Transverse colon (tissue), 4 donors: ENCODE measurements at regions not wholly inside any gene's neighbourhood (a gene's known extent, or its start where the extent isn't known, plus 50 kb on each side); places are given as distances from the start of the nearest gene placed in this dataset.
A peak's percentile ranks its signal among the peaks of the same experiment; 100 is the strongest.
"Not testable (repeated sequence)": the region's sequence is repeated elsewhere in the genome, so short reads cannot be mapped to it uniquely, and the experiment has no call there.

Source experiments
- DNase-seq: peaks from one replicate; pipeline ENCODE4 v3.0.0-alpha.2; 2019
- H3K27ac ChIP-seq, 4 donors: fragments of 200-600 bp; sonication (generic); 2 replicates each; pipeline ENCODE4 v1.5.1; 2016 to 2018; ENCODE audit warnings: inconsistent platforms in 4 of 4
- H3K27me3 ChIP-seq: fragments of 200-600 bp; sonication (generic); 2 replicates; pipeline ENCODE4 v1.5.1; 2017; ENCODE audit warnings: inconsistent platforms
- H3K36me3 ChIP-seq, 4 donors: fragments of 200-600 bp; sonication (generic); 2 replicates each; pipeline ENCODE4 v1.5.1; 2017 to 2019; ENCODE audit warnings: inconsistent platforms in 4 of 4
- H3K4me1 ChIP-seq, 4 donors: fragments of 200-600 bp; sonication (generic); 2 replicates each; pipeline ENCODE4 v1.5.1; 2017 to 2020; ENCODE audit warnings: inconsistent platforms in 4 of 4
- H3K4me3 ChIP-seq, 4 donors: fragments of 200-600 bp; sonication (generic); 1 replicate in 1 of 4; 2 replicates in 3 of 4; pipeline versions ENCODE4 v1.5.1 to v1.6.1; 2017 to 2019; ENCODE audit warnings: inconsistent platforms in 4 of 4
- H3K9me3 ChIP-seq, 2 donors: fragments of 200-600 bp; sonication (generic); 2 replicates each; pipeline ENCODE4 v1.5.1; 2017 to 2019; ENCODE audit warnings: inconsistent platforms in 2 of 2
- EP300 ChIP-seq: sonication (generic); formaldehyde crosslinking; IDR thresholded peaks from one replicate; pipeline ENCODE4 v1.6.1; 2017; ENCODE audit warnings: antibody characterized with exemption, low read depth
- POLR2A ChIP-seq: fragments of 450-650 bp; IDR thresholded peaks from one replicate; pipeline ENCODE4 v1.6.1; 2016; ENCODE audit warnings: antibody characterized with exemption, mild to moderate bottlenecking, moderate library complexity
- POLR2AphosphoS5 ChIP-seq, 3 donors: sonication (generic); formaldehyde crosslinking; IDR thresholded peaks; one replicate each; pipeline ENCODE4 v1.6.1; 2016; ENCODE audit warnings: antibody characterized with exemption in 3 of 3
- WGBS, 2 donors: methylation state at CpG; one replicate each; pipeline ENCODE4 v1.1.5; 2018; ENCODE audit warnings: low coverage in 1 of 2; 5-methylcytosine and 5-hydroxymethylcytosine counted together
- in situ Hi-C, 4 donors: fragments of 200-750 bp; cut with MboI; loops; one replicate each; pipeline versions ENCODE4 v1.15.0 to v1.15.1; 2017; ENCODE audit warnings: low sequenced_read_pairs in 3 of 4, low pct_ligation_motif_present in 1 of 4, low pct_unique_long_range_greater_than_20kb in 1 of 4
- intact Hi-C: fragments of 100-400 bp; cut with DNase I; formaldehyde crosslinking; loops from one replicate; pipeline ENCODE4 v1.15.1; 2023; ENCODE audit warnings: low total_unique reads
- TF ChIP-seq, protein P1 (sequence below), 5 experiments: fragments of 200-600 bp in 3 of 5; fragments of 450-650 bp in 2 of 5; sonication (generic) in 3 of 5; IDR thresholded peaks; 1 replicate in 2 of 5; 2 replicates in 3 of 5; pipeline ENCODE4 v1.5.1; 2016 to 2017; ENCODE audit warnings: antibody characterized with exemption in 5 of 5, inconsistent platforms in 3 of 5, mild to moderate bottlenecking in 2 of 5, moderate library complexity in 1 of 5

DNA sequence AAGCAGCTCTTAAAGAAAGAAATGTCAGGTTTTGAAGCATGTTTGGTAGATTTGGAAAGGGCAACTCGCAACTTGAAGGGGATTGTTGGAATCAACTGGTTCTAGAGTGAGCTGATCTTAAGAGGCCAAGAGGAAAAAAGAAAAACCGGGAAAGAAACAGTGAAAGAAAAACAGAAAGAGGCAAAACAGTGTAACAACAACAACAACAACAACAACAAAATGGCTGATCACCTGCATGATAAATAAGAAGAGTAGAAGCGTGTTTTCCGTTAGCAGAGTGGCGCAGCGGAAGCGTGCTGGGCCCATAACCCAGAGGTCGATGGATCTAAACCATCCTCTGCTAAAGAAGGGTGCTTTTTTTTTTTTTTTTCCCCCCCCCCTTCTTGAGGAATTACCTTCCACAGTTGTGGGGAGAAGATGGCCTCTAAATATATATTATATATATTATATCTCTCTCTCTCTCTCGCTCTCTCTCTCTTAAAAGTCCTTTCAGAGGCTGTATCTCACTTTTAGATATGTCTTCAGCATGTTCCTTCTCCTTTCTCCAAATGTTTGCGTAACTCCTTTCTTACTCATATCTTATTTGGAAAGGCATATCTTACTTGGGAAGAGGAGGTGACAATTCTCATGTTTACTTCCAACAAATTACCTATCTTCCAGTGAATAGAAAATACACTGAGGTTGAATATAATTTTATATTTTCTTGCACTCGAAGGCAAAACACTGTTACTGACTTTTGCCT, 134.4 kb downstream of the OR2B2 start:
- in situ Hi-C loops: loop anchor here in 2 of 4 donors (10.0 kb wide), 1 partner anchor 117 kb away; a partner anchor contains a TSS
- Histone ChIP-seq H3K4me3 (no peak overlapping the region), H3K27ac (peak overlapping the region in 1 of 4 donors; percentile 89), H3K9me3 (no peaks in the 10 kb centered on the region), H3K4me1 (peaks cover 0 to 66% (median 27%) of the 10 kb centered on the region in 4 donors), H3K36me3 (no peaks in the 10 kb centered on the region), H3K27me3 (peaks cover 9% of the 10 kb centered on the region)
- no peak for DNase-seq
- intact Hi-C loops: no loop called here
- TF ChIP-seq, protein P1, sequence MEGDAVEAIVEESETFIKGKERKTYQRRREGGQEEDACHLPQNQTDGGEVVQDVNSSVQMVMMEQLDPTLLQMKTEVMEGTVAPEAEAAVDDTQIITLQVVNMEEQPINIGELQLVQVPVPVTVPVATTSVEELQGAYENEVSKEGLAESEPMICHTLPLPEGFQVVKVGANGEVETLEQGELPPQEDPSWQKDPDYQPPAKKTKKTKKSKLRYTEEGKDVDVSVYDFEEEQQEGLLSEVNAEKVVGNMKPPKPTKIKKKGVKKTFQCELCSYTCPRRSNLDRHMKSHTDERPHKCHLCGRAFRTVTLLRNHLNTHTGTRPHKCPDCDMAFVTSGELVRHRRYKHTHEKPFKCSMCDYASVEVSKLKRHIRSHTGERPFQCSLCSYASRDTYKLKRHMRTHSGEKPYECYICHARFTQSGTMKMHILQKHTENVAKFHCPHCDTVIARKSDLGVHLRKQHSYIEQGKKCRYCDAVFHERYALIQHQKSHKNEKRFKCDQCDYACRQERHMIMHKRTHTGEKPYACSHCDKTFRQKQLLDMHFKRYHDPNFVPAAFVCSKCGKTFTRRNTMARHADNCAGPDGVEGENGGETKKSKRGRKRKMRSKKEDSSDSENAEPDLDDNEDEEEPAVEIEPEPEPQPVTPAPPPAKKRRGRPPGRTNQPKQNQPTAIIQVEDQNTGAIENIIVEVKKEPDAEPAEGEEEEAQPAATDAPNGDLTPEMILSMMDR (IDR thresholded peaks at IDR 0.05): no peak
- TF ChIP-seq POLR2A: no peak
- no peak for TF ChIP-seq POLR2AphosphoS5 (IDR thresholded peaks at IDR 0.05)
- no peak for TF ChIP-seq EP300
- 83 to 89% methylated on average over 11 of the region's 11 CpGs for WGBS, 2 donors

DNA sequence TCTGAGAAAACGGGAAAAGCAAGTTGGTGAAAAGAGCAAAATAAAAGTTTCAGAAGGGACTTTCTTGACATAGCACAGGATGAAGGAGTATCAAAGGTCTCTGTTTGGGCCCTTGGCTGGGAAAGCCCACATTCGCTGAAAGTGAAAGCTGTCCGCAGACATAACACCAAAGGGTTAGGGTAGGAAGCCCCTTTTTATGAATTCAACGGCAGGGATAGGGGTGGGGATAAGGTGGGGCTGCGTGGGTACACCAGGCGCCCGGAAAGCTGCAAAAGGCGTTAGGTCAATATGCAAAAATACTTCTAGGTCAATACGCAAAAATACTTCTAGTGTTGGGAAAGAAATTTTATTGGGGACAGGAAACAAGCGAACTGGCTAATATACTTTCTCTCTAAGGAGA, 135.1 kb downstream of the OR2B2 start:
- no peaks in the 10 kb centered on the region for H3K9me3 ChIP-seq
- peaks cover 9% of the 10 kb centered on the region for H3K27me3 ChIP-seq
- DNase-seq: no peak
- peak overlapping the region in 3 of 4 donors; percentile 85 to 89 (median 89) for H3K27ac ChIP-seq
- in situ Hi-C loops: loop anchor here in 2 of 4 donors (10.0 kb wide), 1 partner anchor 118 kb away; a partner anchor contains a TSS
- WGBS, 2 donors: 77 to 81% methylated on average over 5 to 10 of the region's 10 CpGs
- TF ChIP-seq POLR2AphosphoS5 (IDR thresholded peaks at IDR 0.05) (no peak), POLR2A (no peak), EP300 (no peak)
- TF ChIP-seq, protein P1 (IDR thresholded peaks at IDR 0.05): no peak
- H3K4me1 ChIP-seq: peaks cover 0 to 67% (median 28%) of the 10 kb centered on the region in 4 donors
- intact Hi-C loops: no loop called here
- H3K4me3 ChIP-seq: no peak overlapping the region
- no peaks in the 10 kb centered on the region for H3K36me3 ChIP-seq

DNA sequence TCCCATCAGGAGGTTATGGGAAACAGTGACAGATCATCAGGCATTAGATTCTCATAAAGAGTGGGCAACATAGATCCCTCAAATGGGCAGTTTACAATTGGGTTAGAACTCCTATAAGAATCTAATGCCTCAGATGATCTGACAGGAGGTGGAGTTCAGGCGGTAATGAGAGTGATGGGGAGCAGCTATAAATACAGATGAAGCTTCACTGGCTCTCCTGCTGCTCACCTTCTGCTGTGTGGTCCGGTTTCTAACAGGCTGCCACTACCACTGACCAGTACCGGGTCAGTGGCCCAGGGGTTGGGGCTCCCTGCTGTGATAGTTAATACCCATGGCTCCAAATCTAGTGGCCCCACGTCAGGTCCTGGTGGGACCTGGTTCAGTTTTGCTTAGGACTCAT, 135.7 kb downstream of the OR2B2 start:
- H3K9me3 ChIP-seq: no peaks in the 10 kb centered on the region
- peaks cover 9% of the 10 kb centered on the region for H3K27me3 ChIP-seq
- no peak for DNase-seq
- TF ChIP-seq, protein P1 (IDR thresholded peaks at IDR 0.05): no peak
- TF ChIP-seq POLR2A (no peak), EP300 (no peak), POLR2AphosphoS5 (IDR thresholded peaks at IDR 0.05) (no peak)
- in situ Hi-C loops (loop anchor here in 2 of 4 donors (10.0 kb wide), 1 partner anchor 118 kb away; a partner anchor contains a TSS), intact Hi-C loops (no loop called here)
- H3K36me3 ChIP-seq: no peaks in the 10 kb centered on the region
- no peak overlapping the region for H3K4me3 ChIP-seq
- WGBS, 2 donors: 91 to 100% methylated on average over 1 to 4 of the region's 4 CpGs
- peak overlapping the region; percentile 85 to 89 (median 87) for H3K27ac ChIP-seq
- peaks cover 0 to 66% (median 27%) of the 10 kb centered on the region in 4 donors for H3K4me1 ChIP-seq

DNA sequence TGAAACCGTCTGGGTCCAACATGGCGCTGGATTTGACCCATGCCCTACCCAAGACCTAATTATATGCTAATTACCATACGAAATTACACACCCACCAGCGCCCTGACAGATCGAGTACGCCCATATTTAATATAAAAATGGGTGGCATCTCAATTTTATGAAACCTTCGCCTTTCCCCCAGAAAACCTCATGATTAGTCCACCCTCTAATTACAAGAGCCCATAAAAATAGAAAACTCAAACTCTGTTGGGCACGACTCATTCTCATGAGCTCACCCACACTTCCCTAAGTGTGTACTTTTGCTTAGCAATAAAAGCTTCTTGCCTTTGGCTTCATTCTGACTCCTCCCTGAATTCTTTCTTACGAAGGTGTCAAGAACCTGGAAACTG, 136.4 kb downstream of the OR2B2 start:
- Histone ChIP-seq H3K27ac (peak overlapping the region; percentile 85 to 89 (median 87)), H3K9me3 (no peaks in the 10 kb centered on the region), H3K36me3 (no peaks in the 10 kb centered on the region), H3K4me1 (peaks cover 0 to 65% (median 30%) of the 10 kb centered on the region in 4 donors), H3K4me3 (no peak overlapping the region), H3K27me3 (peaks cover 15% of the 10 kb centered on the region)
- DNase-seq: peak; percentile 67
- intact Hi-C loops: no loop called here
- in situ Hi-C loops: loop anchor here in 2 of 4 donors (10.0 kb wide), 1 partner anchor 119 kb away; a partner anchor contains a TSS
- WGBS, 2 donors: 43 to 59% methylated on average over 1 to 9 of the region's 9 CpGs
- TF ChIP-seq, protein P1 (IDR thresholded peaks at IDR 0.05): no peak
- TF ChIP-seq POLR2A (no peak), POLR2AphosphoS5 (IDR thresholded peaks at IDR 0.05) (peak in 2 of 3 donors; percentile 22 to 61), EP300 (peak; percentile 68)

DNA sequence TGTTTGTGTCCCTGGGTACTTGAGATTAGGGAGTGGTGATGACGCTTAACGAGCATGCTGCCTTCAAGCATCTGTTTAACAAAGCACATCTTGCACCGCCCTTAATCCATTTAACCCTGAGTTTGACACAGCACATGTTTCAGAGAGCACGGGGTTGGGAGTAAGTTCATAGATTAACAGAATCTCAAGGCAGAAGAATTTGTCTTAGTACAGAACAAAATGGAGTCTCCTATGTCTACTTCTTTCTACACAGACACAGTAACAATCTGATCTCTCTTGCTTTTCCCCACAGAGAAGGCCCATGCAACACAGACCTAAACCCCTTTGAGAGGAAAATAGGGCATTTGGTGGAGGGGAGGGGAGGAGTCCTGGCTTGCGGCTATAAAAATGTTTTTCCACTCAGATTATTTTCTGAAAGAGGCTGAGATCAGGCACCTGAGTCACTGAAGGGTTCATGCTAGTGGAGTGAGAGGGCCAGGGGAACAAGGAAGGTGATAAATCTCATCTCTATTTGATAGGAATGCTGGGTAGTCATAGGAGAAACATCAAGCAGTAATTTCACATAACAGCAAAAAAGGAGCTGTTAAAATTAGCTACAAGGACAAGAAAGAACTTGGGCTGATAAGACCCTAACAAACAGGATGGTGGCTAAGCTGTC, 136.9 kb downstream of the OR2B2 start:
- peaks cover 20% of the 10 kb centered on the region for H3K27me3 ChIP-seq
- WGBS, 2 donors: 55 to 69% methylated on average over 4 to 5 of the region's 5 CpGs
- peaks cover 0 to 65% (median 30%) of the 10 kb centered on the region in 4 donors for H3K4me1 ChIP-seq
- H3K27ac ChIP-seq: peak overlapping the region; percentile 85 to 89 (median 87)
- H3K4me3 ChIP-seq, H3K9me3 ChIP-seq, intact Hi-C loops, H3K36me3 ChIP-seq, DNase-seq: not testable (repeated sequence)
- in situ Hi-C loops: loop anchor here in 2 of 4 donors (10.0 kb wide), 1 partner anchor 120 kb away; a partner anchor contains a TSS
